Esophagus (tissue), 2 donors: ENCODE measurements at regions not wholly inside any gene's neighbourhood (a gene's known extent, or its start where the extent isn't known, plus 50 kb on each side); places are given as distances from the start of the nearest gene placed in this dataset.
"Not testable (repeated sequence)": the region's sequence is repeated elsewhere in the genome, so short reads cannot be mapped to it uniquely, and the experiment has no call there.

Experiments
- H3K27ac ChIP-seq, 2 donors: one replicate each; pipeline ENCODE4 v1.5.1; 2013; ENCODE audit warnings: low read depth in 2 of 2, mild to moderate bottlenecking in 2 of 2, inconsistent platforms in 1 of 2, low read length in 1 of 2, moderate library complexity in 1 of 2
- H3K27me3 ChIP-seq, 2 donors: one replicate each; pipeline ENCODE4 v1.6.1; 2013; ENCODE audit warnings: low read length in 2 of 2, control low read depth in 1 of 2, mild to moderate bottlenecking in 1 of 2; ENCODE audit not compliant: insufficient read depth in 2 of 2, control insufficient read depth in 1 of 2
- H3K36me3 ChIP-seq, 2 donors: one replicate each; pipeline ENCODE4 v1.6.1; 2013; ENCODE audit warnings: low read length in 1 of 2; ENCODE audit not compliant: control insufficient read depth in 2 of 2, insufficient read depth in 2 of 2
- H3K4me1 ChIP-seq, 2 donors: one replicate each; pipeline ENCODE4 v1.6.1; 2013; ENCODE audit warnings: low read length in 1 of 2; ENCODE audit not compliant: control insufficient read depth in 2 of 2, insufficient read depth in 2 of 2
- H3K4me3 ChIP-seq, 2 donors: one replicate each; pipeline ENCODE4 v1.5.1; 2013; ENCODE audit warnings: low read length in 2 of 2, mild to moderate bottlenecking in 2 of 2, low read depth in 1 of 2, moderate library complexity in 1 of 2
- H3K9me3 ChIP-seq, 2 donors: one replicate each; pipeline ENCODE4 v1.6.1; 2013; ENCODE audit warnings: mild to moderate bottlenecking in 2 of 2, low read depth in 1 of 2, low read length in 1 of 2, moderate library complexity in 1 of 2; ENCODE audit not compliant: control insufficient read depth in 2 of 2, insufficient read depth in 1 of 2
- WGBS, 2 donors: extraction: QIAGEN DNeasy Blood & Tissue Kit; methylation state at CpG; one replicate each; pipeline ENCODE4 v1.1.7; 2013; 5-methylcytosine and 5-hydroxymethylcytosine counted together
- donor health status: healthy with polysubstance abuse.
- donor health status: Bipolar disorder and iron deficiency.

- Histone ChIP-seq H3K27ac (no peak overlapping the region), H3K4me3 (no peak overlapping the region)
- WGBS, 2 donors = 76 to 83% methylated on average over 7 of the region's 7 CpGs
These were observed 120.1 kb downstream of the NUFIP1 start for GRCh38 chr13:44869167-44869566.

GRCh38 chr13:44868397-44868796 is 120.9 kb downstream of the NUFIP1 start:
- 72 to 76% methylated on average over 3 of the region's 3 CpGs for whole genome bisulfite sequencing, 2 donors
- H3K9me3 ChIP-seq = peaks cover 0 to 2% of the 10 kb centered on the region in 2 donors
- H3K36me3 ChIP-seq = no peaks in the 10 kb centered on the region
- H3K27ac ChIP-seq = no peak overlapping the region
- peaks cover 3 to 5% of the 10 kb centered on the region in 2 donors for H3K4me1 ChIP-seq
- H3K27me3 ChIP-seq = no peaks in the 10 kb centered on the region
- no peak overlapping the region for H3K4me3 ChIP-seq

More at GRCh38 chr13:44869167-44869566, 120.1 kb downstream of the NUFIP1 start:
- Histone ChIP-seq H3K4me1 (peaks cover 3 to 5% of the 10 kb centered on the region in 2 donors), H3K27me3 (no peaks in the 10 kb centered on the region), H3K9me3 (peaks cover 0 to 2% of the 10 kb centered on the region in 2 donors), H3K36me3 (no peaks in the 10 kb centered on the region)

GRCh38 chr13:44867825-44868224 is 121.4 kb downstream of the NUFIP1 start:
- WGBS, 2 donors = 70 to 75% methylated on average over 9 of the region's 9 CpGs
- no peak overlapping the region for H3K4me3 ChIP-seq

GRCh38 chr13:44866411-44866911 is 122.8 kb downstream of the NUFIP1 start:
- Histone ChIP-seq H3K27ac (no peak overlapping the region), H3K27me3 (no peaks in the 10 kb centered on the region), H3K9me3 (peaks cover 0 to 2% of the 10 kb centered on the region in 2 donors), H3K36me3 (no peaks in the 10 kb centered on the region), H3K4me1 (peaks cover 3 to 5% of the 10 kb centered on the region in 2 donors), H3K4me3 (no peak overlapping the region)
- 89 to 91% methylated on average over 4 of the region's 4 CpGs for WGBS, 2 donors

More at GRCh38 chr13:44867825-44868224, 121.4 kb downstream of the NUFIP1 start:
- Histone ChIP-seq H3K27me3 (no peaks in the 10 kb centered on the region), H3K27ac (no peak overlapping the region), H3K36me3 (no peaks in the 10 kb centered on the region), H3K9me3 (peaks cover 0 to 2% of the 10 kb centered on the region in 2 donors), H3K4me1 (peaks cover 3 to 5% of the 10 kb centered on the region in 2 donors)

GRCh38 chr13:44865722-44866410 is 123.4 kb downstream of the NUFIP1 start:
- Histone ChIP-seq H3K36me3 (no peaks in the 10 kb centered on the region), H3K4me1 (peaks cover 3 to 5% of the 10 kb centered on the region in 2 donors), H3K4me3 (no peak overlapping the region), H3K27me3 (no peaks in the 10 kb centered on the region), H3K27ac (no peak overlapping the region), H3K9me3 (peaks cover 0 to 2% of the 10 kb centered on the region in 2 donors)
- 86 to 87% methylated on average over 10 of the region's 10 CpGs for WGBS, 2 donors

- H3K9me3 ChIP-seq, H3K4me1 ChIP-seq, H3K36me3 ChIP-seq, H3K27ac ChIP-seq, H3K27me3 ChIP-seq, H3K4me3 ChIP-seq: not testable (repeated sequence)
These were observed 125.6 kb downstream of the NUFIP1 start for GRCh38 chr13:44863641-44864040.

- WGBS, 2 donors = 48 to 59% methylated on average over 2 of the region's 2 CpGs
- Histone ChIP-seq H3K27me3 (no peaks in the 10 kb centered on the region), H3K36me3 (no peaks in the 10 kb centered on the region), H3K4me1 (peaks cover 3 to 4% of the 10 kb centered on the region in 2 donors), H3K27ac (peak overlapping the region in 1 of 2 donors; percentile 12), H3K4me3 (no peak overlapping the region), H3K9me3 (no peaks in the 10 kb centered on the region)
These were observed 128.8 kb downstream of the NUFIP1 start for GRCh38 chr13:44860454-44860853.

- no peak overlapping the region for H3K27ac ChIP-seq
- peaks cover 3 to 4% of the 10 kb centered on the region in 2 donors for H3K4me1 ChIP-seq
- no peaks in the 10 kb centered on the region for H3K27me3 ChIP-seq
- H3K9me3 ChIP-seq = no peaks in the 10 kb centered on the region
- no peaks in the 10 kb centered on the region for H3K36me3 ChIP-seq
- no peak overlapping the region for H3K4me3 ChIP-seq
- 91% methylated on average over 8 of the region's 8 CpGs for WGBS, 2 donors
These were observed 131.5 kb downstream of the NUFIP1 start for GRCh38 chr13:44857736-44858135.

- H3K9me3 ChIP-seq = no peaks in the 10 kb centered on the region
- peaks cover 3 to 4% of the 10 kb centered on the region in 2 donors for H3K4me1 ChIP-seq
- 75 to 83% methylated on average over 4 of the region's 4 CpGs for WGBS, 2 donors
- H3K4me3 ChIP-seq = no peak overlapping the region
- no peaks in the 10 kb centered on the region for H3K27me3 ChIP-seq
- no peak overlapping the region for H3K27ac ChIP-seq
- H3K36me3 ChIP-seq = no peaks in the 10 kb centered on the region
These were observed 132.2 kb downstream of the NUFIP1 start for GRCh38 chr13:44857061-44857460.

- Histone ChIP-seq H3K27ac (peak overlapping the region; percentile 13 to 57), H3K27me3 (no peaks in the 10 kb centered on the region), H3K4me3 (no peak overlapping the region), H3K4me1 (peaks cover 3 to 4% of the 10 kb centered on the region in 2 donors), H3K9me3 (no peaks in the 10 kb centered on the region), H3K36me3 (no peaks in the 10 kb centered on the region)
- WGBS, 2 donors = 80% methylated on average over 4 of the region's 4 CpGs
These were observed 133.4 kb downstream of the NUFIP1 start for GRCh38 chr13:44855860-44856259.
